Progenitor cell of endocrine pancreas (in vitro differentiated cells): ENCODE measurements at regions not wholly inside any gene's neighbourhood (a gene's known extent, or its start where the extent isn't known, plus 50 kb on each side); places are given as distances from the start of the nearest gene placed in this dataset.
A peak's percentile ranks its signal among the peaks of the same experiment; 100 is the strongest.

Experiments used
- DNase-seq: peaks from one replicate; pipeline ENCODE4 v3.0.0; 2021; ENCODE audit warnings: low spot score; ENCODE audit not compliant: unreplicated experiment
- H3K27ac Mint-ChIP-seq: 2 replicates; pipeline ENCODE4 v1.8.0; 2021; ENCODE audit warnings: mild to moderate bottlenecking, moderate library complexity, mixed read lengths
- H3K27me3 Mint-ChIP-seq: 2 replicates; pipeline ENCODE4 v1.8.0; 2021; ENCODE audit warnings: mixed read lengths
- H3K36me3 Mint-ChIP-seq: 2 replicates; pipeline ENCODE4 v1.8.0; 2022; ENCODE audit warnings: mixed read lengths; ENCODE audit not compliant: insufficient read depth
- H3K4me1 Mint-ChIP-seq: 2 replicates; pipeline ENCODE4 v1.8.0; 2021; ENCODE audit warnings: low read depth, mixed read lengths
- H3K4me3 Mint-ChIP-seq: 2 replicates; pipeline ENCODE4 v1.8.0; 2021; ENCODE audit warnings: low read depth, mild to moderate bottlenecking, moderate library complexity, mixed read lengths
- H3K9me3 Mint-ChIP-seq: 2 replicates; pipeline ENCODE4 v1.8.0; 2021; ENCODE audit warnings: low read depth, mixed read lengths
- TF ChIP-seq, protein P1 (sequence below): fragments of 200-600 bp; sonication (generic); IDR thresholded peaks from one replicate; pipeline ENCODE4 v1.5.0; 2021; ENCODE audit warnings: antibody characterized with exemption, mild to moderate bottlenecking; ENCODE audit not compliant: unreplicated experiment

DNA sequence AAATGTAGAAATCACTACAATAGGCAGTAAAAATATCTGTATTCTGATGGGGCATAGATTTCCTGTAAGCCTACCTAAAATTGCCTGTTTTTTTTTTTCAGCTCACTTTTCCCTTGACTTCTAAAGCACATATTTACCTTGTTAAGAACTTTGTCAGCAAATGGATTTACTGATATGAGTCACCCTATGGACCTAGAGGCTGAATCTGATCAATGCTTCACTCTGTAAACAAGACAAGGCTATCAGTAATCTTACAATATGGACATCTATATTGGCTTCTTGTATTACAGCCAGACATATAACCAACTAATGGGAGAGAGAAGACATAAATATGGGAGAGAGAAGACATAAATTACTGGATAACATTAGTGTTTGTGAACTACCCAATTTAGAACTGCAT lies 792.7 kb upstream of the CHD1 start:
- Mint-ChIP-seq H3K27ac (no peak overlapping the region), H3K27me3 (no peaks in the 10 kb centered on the region), H3K36me3 (peaks cover 2% of the 10 kb centered on the region), H3K9me3 (peaks cover 4% of the 10 kb centered on the region), H3K4me3 (peak overlapping the region; percentile 18), H3K4me1 (peaks cover 21% of the 10 kb centered on the region)
- DNase-seq: no peak
- TF ChIP-seq, protein P1, sequence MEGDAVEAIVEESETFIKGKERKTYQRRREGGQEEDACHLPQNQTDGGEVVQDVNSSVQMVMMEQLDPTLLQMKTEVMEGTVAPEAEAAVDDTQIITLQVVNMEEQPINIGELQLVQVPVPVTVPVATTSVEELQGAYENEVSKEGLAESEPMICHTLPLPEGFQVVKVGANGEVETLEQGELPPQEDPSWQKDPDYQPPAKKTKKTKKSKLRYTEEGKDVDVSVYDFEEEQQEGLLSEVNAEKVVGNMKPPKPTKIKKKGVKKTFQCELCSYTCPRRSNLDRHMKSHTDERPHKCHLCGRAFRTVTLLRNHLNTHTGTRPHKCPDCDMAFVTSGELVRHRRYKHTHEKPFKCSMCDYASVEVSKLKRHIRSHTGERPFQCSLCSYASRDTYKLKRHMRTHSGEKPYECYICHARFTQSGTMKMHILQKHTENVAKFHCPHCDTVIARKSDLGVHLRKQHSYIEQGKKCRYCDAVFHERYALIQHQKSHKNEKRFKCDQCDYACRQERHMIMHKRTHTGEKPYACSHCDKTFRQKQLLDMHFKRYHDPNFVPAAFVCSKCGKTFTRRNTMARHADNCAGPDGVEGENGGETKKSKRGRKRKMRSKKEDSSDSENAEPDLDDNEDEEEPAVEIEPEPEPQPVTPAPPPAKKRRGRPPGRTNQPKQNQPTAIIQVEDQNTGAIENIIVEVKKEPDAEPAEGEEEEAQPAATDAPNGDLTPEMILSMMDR: no peak

- DNase-seq: no peak
- Mint-ChIP-seq H3K27ac (no peak overlapping the region), H3K9me3 (peaks cover 14% of the 10 kb centered on the region), H3K4me1 (peaks cover 9% of the 10 kb centered on the region), H3K36me3 (peaks cover 6% of the 10 kb centered on the region), H3K4me3 (no peak overlapping the region), H3K27me3 (no peaks in the 10 kb centered on the region)
- TF ChIP-seq, protein P1: peak; percentile 4
Measured at GRCh38 chr5:99715921-99716320, 787.1 kb upstream of the CHD1 start.

GRCh38 chr5:99706160-99706559 lies 777.4 kb upstream of the CHD1 start:
- Mint-ChIP-seq H3K27ac (no peak overlapping the region), H3K4me1 (no peaks in the 10 kb centered on the region), H3K27me3 (no peaks in the 10 kb centered on the region), H3K4me3 (no peak overlapping the region), H3K9me3 (peaks cover 9% of the 10 kb centered on the region), H3K36me3 (peaks cover 2% of the 10 kb centered on the region)
- DNase-seq: no peak
- TF ChIP-seq, protein P1: no peak

DNA sequence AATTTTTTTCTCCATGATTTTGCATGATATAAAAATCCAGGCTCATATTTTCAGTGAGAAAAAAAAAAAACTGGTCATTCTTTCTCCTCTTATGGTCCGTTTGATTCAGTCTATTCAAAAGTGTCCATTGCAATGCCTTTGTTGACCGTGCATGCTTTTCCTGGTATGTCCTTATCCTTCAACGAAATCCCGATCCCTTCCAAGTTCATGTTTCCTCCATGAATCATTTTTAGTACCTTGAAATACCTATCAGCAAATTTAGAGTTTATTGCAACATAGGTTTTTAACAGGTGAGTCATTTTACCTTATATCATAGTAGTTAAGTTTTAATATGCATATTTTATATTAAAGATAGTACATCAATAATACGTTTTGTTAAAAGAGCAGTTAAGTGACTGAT lies 773.8 kb upstream of the CHD1 start:
- Mint-ChIP-seq H3K4me3 (no peak overlapping the region), H3K9me3 (peaks cover 10% of the 10 kb centered on the region), H3K27me3 (no peaks in the 10 kb centered on the region), H3K4me1 (no peaks in the 10 kb centered on the region), H3K27ac (no peak overlapping the region), H3K36me3 (no peaks in the 10 kb centered on the region)
- TF ChIP-seq, protein P1: no peak
- DNase-seq: no peak

- Mint-ChIP-seq H3K36me3 (peaks cover 1% of the 10 kb centered on the region), H3K4me1 (no peaks in the 10 kb centered on the region), H3K27me3 (no peaks in the 10 kb centered on the region), H3K27ac (no peak overlapping the region), H3K9me3 (peaks cover 9% of the 10 kb centered on the region), H3K4me3 (no peak overlapping the region)
- no peak for DNase-seq
- TF ChIP-seq, protein P1: no peak
Measured at GRCh38 chr5:99694884-99695283, 766.1 kb upstream of the CHD1 start.
